ENCODE measurements at regions not wholly inside any gene's neighbourhood (a gene's known extent, or its start where the extent isn't known, plus 50 kb on each side); places are given as distances from the start of the nearest gene placed in this dataset.

DNA sequence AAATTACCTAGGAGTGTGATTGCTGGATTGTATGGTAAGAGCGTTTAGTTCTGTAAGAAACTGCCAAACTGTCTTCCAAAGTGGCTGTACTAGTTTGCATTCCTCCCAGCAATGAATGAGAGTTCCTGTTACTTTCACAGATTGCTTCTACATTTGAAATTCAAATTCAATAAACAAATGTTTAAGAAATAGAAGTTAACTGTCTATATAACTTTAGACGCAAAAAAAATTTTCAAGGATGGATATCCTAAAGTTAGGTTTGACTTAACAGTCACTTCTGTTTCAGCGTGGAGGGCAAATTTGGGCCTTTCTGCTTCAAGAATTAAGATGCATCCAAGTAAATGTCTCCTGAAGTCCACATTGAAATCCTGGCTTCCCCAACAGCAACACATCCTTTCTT lies 445.6 kb downstream of the TAF11L14 start:
- TF ChIP-seq, protein P1, sequence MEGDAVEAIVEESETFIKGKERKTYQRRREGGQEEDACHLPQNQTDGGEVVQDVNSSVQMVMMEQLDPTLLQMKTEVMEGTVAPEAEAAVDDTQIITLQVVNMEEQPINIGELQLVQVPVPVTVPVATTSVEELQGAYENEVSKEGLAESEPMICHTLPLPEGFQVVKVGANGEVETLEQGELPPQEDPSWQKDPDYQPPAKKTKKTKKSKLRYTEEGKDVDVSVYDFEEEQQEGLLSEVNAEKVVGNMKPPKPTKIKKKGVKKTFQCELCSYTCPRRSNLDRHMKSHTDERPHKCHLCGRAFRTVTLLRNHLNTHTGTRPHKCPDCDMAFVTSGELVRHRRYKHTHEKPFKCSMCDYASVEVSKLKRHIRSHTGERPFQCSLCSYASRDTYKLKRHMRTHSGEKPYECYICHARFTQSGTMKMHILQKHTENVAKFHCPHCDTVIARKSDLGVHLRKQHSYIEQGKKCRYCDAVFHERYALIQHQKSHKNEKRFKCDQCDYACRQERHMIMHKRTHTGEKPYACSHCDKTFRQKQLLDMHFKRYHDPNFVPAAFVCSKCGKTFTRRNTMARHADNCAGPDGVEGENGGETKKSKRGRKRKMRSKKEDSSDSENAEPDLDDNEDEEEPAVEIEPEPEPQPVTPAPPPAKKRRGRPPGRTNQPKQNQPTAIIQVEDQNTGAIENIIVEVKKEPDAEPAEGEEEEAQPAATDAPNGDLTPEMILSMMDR (conservative IDR thresholded peaks at IDR 0.05; ENCODE audit: low read depth, low read length): no peak
- TF ChIP-seq POLR2A (IDR thresholded peaks at IDR 0.05; ENCODE audit: low read depth, low read length): no peak
- no peak for TF ChIP-seq RFX5 (IDR thresholded peaks at IDR 0.05; ENCODE audit: low read depth, low read length)
- TF ChIP-seq FOS (IDR thresholded peaks at IDR 0.05; ENCODE audit: low read depth, low read length): no peak
- TF ChIP-seq, protein P2, sequence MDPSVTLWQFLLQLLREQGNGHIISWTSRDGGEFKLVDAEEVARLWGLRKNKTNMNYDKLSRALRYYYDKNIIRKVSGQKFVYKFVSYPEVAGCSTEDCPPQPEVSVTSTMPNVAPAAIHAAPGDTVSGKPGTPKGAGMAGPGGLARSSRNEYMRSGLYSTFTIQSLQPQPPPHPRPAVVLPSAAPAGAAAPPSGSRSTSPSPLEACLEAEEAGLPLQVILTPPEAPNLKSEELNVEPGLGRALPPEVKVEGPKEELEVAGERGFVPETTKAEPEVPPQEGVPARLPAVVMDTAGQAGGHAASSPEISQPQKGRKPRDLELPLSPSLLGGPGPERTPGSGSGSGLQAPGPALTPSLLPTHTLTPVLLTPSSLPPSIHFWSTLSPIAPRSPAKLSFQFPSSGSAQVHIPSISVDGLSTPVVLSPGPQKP (IDR thresholded peaks at IDR 0.05; ENCODE audit: borderline replicate concordance, low read depth, low read length): no peak
- TF ChIP-seq NFE2L2 (IDR thresholded peaks at IDR 0.05; ENCODE audit: low read depth, low read length): no peak
- no peak for TF ChIP-seq CHD1 (IDR thresholded peaks at IDR 0.05; ENCODE audit: low read depth, low read length)
- TF ChIP-seq, protein P3, sequence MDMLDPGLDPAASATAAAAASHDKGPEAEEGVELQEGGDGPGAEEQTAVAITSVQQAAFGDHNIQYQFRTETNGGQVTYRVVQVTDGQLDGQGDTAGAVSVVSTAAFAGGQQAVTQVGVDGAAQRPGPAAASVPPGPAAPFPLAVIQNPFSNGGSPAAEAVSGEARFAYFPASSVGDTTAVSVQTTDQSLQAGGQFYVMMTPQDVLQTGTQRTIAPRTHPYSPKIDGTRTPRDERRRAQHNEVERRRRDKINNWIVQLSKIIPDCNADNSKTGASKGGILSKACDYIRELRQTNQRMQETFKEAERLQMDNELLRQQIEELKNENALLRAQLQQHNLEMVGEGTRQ (IDR thresholded peaks at IDR 0.05; ENCODE audit: low read depth, low read length): no peak
- no peak for TF ChIP-seq MAFK (IDR thresholded peaks at IDR 0.05; ENCODE audit: low read depth, low read length)
- no peak for TF ChIP-seq CEBPB (IDR thresholded peaks at IDR 0.05; ENCODE audit: low read depth, low read length)
- no peak for TF ChIP-seq RAD21 (IDR thresholded peaks at IDR 0.05; ENCODE audit: low read length)

All from IMR-90 (cell line).